RWPE2 (cell line): ENCODE measurements at regions not wholly inside any gene's neighbourhood (a gene's known extent, or its start where the extent isn't known, plus 50 kb on each side); places are given as distances from the start of the nearest gene placed in this dataset.
"Not testable (repeated sequence)": the region's sequence is repeated elsewhere in the genome, so short reads cannot be mapped to it uniquely, and the experiment has no call there.

ENCODE experiments used
- ATAC-seq: fragments of 200-7000 bp; cut with Tn5 transposase; 3 replicates; pipeline ENCODE4 v1.9.1; 2021; ENCODE audit warnings: low read depth
- DNase-seq: peaks from one replicate; pipeline ENCODE4 v3.0.0-alpha.2; 2020; ENCODE audit warnings: low spot score
- H3K27ac ChIP-seq: fragments of 450-650 bp; 2 replicates; pipeline ENCODE4 v1.5.1; 2017; ENCODE audit warnings: mild to moderate bottlenecking; ENCODE audit not compliant: poor library complexity, severe bottlenecking
- H3K27me3 ChIP-seq: fragments of 250-450 bp; sonication (Bioruptor Pico); 2 replicates; pipeline ENCODE4 v1.5.1; 2021; ENCODE audit warnings: mild to moderate bottlenecking, moderate library complexity; ENCODE audit not compliant: insufficient read depth, poor library complexity, severe bottlenecking
- H3K36me3 ChIP-seq: fragments of 250-450 bp; sonication (Bioruptor Pico); 2 replicates; pipeline ENCODE4 v1.5.1; 2020; ENCODE audit warnings: low read depth, mild to moderate bottlenecking, moderate library complexity
- H3K4me1 ChIP-seq: fragments of 250-450 bp; sonication (Bioruptor Pico); 2 replicates; pipeline ENCODE4 v1.5.1; 2021; ENCODE audit warnings: mild to moderate bottlenecking, moderate library complexity; ENCODE audit not compliant: insufficient read depth, poor library complexity, severe bottlenecking
- H3K4me3 ChIP-seq: fragments of 250-450 bp; sonication (Bioruptor Pico); 2 replicates; pipeline ENCODE4 v1.5.1; 2021; ENCODE audit warnings: mild to moderate bottlenecking, moderate library complexity; ENCODE audit not compliant: severe bottlenecking
- H3K9me3 ChIP-seq: fragments of 250-450 bp; sonication (Bioruptor Pico); 2 replicates; pipeline ENCODE4 v1.5.1; 2021; ENCODE audit warnings: mild to moderate bottlenecking, moderate library complexity; ENCODE audit not compliant: severe bottlenecking
- TF ChIP-seq, protein P1 (sequence below): fragments of 450-650 bp; IDR thresholded peaks from one replicate; pipeline ENCODE4 v1.5.1; 2017; ENCODE audit warnings: mild to moderate bottlenecking, moderate library complexity; ENCODE audit not compliant: poor library complexity, severe bottlenecking

DNA sequence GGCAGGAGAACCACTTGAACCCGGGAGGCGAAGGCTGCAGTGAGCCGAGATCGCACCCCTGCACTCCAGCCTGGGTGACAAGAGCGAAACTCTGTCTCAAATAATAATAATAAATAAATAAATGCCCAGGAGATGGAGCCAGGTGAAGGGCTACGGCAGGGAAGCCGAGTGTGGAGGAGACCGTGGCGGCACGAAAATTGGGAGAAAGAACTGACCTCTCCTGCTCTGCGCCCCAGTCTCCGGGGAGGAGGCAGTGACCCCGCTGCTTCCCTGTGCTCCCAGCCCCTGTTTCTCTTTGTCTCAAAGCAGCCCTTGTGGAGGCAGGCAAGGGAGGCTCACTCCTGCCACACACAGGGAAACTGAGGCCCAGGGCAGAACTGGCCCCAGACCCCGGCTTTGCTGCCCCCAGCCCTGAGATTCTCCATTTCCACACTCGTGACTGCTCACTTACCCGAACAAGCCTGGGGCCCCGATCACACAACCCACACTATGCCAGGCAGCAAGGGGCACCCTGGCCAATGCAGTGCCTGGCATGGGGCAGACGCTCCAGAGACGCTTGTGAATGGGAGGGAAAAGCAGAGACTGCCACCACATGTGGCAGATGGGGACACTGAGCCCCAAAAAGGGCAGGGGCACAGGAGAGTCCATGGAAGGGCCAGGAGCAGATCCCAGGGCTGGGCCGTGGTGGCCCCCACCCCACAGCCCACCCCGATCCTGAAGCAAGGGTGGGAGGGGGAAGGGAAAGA lies 80.4 kb upstream of the PRR5 start:
- Histone ChIP-seq H3K27me3 (peaks cover 3% of the 10 kb centered on the region), H3K27ac (no peak overlapping the region), H3K4me3 (no peak overlapping the region), H3K9me3 (no peaks in the 10 kb centered on the region), H3K36me3 (no peaks in the 10 kb centered on the region), H3K4me1 (no peaks in the 10 kb centered on the region)
- no peak for DNase-seq
- ATAC-seq = no peak
- TF ChIP-seq, protein P1, sequence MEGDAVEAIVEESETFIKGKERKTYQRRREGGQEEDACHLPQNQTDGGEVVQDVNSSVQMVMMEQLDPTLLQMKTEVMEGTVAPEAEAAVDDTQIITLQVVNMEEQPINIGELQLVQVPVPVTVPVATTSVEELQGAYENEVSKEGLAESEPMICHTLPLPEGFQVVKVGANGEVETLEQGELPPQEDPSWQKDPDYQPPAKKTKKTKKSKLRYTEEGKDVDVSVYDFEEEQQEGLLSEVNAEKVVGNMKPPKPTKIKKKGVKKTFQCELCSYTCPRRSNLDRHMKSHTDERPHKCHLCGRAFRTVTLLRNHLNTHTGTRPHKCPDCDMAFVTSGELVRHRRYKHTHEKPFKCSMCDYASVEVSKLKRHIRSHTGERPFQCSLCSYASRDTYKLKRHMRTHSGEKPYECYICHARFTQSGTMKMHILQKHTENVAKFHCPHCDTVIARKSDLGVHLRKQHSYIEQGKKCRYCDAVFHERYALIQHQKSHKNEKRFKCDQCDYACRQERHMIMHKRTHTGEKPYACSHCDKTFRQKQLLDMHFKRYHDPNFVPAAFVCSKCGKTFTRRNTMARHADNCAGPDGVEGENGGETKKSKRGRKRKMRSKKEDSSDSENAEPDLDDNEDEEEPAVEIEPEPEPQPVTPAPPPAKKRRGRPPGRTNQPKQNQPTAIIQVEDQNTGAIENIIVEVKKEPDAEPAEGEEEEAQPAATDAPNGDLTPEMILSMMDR = no peak

DNA sequence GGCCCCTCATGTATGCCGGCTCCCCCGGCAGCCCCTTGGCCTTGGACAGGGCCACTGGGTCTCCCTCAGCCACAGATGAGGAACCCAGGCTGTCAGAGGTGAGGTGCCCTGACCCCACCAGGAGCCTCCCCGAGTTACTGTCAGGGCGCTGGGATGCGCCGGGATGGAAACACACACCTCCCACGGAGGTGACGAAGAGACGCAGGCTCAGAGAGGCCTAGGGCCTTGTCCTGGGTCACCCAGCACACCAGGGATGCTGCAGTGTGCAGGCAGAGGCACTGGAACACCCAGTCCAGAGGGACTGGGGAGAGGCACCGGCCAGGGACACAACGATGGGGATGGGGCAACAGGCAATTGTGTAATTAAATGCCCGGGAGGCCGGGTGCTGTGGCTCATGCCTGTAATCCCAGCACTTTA lies 81.2 kb upstream of the PRR5 start:
- Histone ChIP-seq H3K27me3 (peaks cover 3% of the 10 kb centered on the region), H3K4me1 (no peaks in the 10 kb centered on the region), H3K27ac (no peak overlapping the region), H3K36me3 (no peaks in the 10 kb centered on the region), H3K4me3 (no peak overlapping the region), H3K9me3 (no peaks in the 10 kb centered on the region)
- no peak for ATAC-seq
- no peak for DNase-seq
- TF ChIP-seq, protein P1 = no peak

DNA sequence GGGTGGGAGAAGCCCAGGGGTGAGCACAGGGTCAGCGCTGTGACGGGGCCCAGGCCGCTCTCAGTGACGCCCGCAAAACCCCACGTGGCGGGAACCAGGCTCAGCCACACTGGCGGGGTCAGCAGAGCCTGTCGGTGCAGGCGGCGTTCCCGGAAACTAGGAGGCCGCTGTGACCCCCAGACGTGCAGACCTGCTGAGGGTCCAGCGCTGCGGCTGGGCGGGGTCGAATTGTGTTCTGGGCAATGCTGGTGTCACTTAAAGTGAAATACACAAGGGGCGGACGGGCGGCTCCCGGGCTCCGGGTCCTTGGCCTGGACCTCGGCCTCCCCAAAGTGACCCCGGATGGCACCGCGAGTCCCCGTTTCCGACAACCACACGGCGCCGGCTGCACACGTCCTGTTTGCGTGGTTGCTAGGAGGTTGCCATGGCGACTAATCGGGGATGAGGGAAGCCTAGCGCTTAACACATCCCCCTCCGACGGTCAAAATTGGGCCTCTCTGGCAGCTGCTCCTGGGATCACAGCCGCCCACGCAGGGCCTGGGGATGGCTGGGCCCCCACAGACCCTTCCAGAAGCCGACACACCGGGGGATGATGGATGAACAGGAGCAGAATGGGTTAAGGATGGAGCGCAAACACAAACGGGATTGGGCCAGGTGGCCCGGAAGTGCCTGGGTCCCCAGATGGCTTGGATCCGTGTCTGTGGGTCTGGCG lies 81.7 kb upstream of the PRR5 start:
- TF ChIP-seq, protein P1 = no peak
- Histone ChIP-seq H3K36me3 (no peaks in the 10 kb centered on the region), H3K9me3 (no peaks in the 10 kb centered on the region), H3K27ac (no peak overlapping the region), H3K4me1 (no peaks in the 10 kb centered on the region), H3K27me3 (peaks cover 3% of the 10 kb centered on the region), H3K4me3 (no peak overlapping the region)
- no peak for ATAC-seq
- no peak for DNase-seq

DNA sequence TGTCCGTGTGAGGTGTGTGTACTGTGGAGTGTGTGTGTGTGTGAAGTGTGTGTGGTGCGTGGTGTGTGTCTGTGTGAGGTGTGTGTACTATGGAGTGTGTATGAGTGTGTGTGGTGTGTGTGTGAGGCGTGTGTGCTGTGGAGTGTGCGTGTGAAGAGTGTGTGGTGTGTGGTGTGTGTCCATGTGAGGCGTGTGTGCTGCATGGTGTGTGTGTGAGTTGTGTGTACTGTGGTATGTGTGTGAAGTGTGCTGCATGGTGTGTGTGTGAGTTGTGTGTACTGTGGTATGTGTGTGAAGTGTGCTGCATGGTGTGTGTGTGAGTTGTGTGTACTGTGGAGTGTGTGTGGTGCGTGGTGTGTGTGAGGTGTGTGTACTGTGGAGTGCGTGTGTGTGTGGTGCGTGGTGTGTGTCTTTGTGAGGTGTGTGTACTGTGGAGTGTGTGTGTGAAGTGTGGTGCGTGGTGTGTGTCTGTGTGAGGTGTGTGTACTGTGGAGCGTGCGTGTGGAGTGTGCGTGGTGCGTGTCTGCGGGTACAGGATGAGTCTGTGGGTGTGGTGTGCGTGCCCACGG lies 82.4 kb upstream of the PRR5 start:
- DNase-seq, ATAC-seq, H3K27me3 ChIP-seq, H3K4me3 ChIP-seq, H3K4me1 ChIP-seq, H3K27ac ChIP-seq, H3K9me3 ChIP-seq, H3K36me3 ChIP-seq: not testable (repeated sequence)

DNA sequence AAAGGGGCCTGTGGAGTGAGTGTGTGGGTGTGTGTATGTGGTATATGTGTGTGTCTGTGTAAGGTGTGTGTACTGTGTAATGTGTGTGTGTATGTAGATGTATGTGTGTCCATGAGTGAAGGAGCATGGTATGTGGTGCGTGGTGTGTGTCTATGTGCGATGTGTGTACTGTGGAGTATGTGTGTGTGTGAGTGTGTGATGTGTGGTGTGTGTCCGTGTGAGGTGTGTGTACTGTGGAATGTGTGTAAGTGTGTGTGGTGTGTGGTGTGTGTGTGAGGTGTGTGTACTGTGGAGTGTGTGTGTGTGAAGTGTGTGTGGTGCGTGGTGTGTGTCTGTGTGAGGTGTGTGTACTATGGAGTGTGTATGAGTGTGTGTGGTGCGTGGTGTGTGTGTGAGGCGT lies 83.1 kb upstream of the PRR5 start:
- not testable (repeated sequence) for H3K27me3 ChIP-seq, H3K4me3 ChIP-seq, H3K9me3 ChIP-seq, H3K36me3 ChIP-seq, H3K27ac ChIP-seq, DNase-seq, H3K4me1 ChIP-seq, ATAC-seq
